ENCODE measurements at regions not wholly inside any gene's neighbourhood (a gene's known extent, or its start where the extent isn't known, plus 50 kb on each side); places are given as distances from the start of the nearest gene placed in this dataset.
"Not testable (repeated sequence)": the region's sequence is repeated elsewhere in the genome, so short reads cannot be mapped to it uniquely, and the experiment has no call there.

DNA sequence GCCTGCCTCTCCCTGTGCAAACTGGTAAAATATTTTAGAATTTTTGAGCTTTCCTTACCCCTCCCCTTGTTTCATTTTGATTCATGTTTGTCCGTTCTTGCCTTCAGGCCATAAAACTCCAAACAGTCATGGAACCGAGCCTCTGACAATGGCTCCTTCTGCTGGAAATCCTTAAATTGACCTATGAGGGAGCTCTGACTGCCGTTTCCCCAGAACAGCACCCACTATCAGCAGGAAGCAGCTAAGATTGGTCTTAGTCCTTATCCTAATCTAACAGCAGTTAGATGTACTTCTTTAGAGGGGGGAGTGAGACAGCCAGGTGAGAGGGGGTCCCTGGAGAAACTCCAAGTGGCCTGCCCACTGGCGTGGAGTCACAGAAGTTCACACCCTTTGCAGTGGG is 106.7 kb downstream of the FAM174A start:
- no peak for DNase-seq

DNA sequence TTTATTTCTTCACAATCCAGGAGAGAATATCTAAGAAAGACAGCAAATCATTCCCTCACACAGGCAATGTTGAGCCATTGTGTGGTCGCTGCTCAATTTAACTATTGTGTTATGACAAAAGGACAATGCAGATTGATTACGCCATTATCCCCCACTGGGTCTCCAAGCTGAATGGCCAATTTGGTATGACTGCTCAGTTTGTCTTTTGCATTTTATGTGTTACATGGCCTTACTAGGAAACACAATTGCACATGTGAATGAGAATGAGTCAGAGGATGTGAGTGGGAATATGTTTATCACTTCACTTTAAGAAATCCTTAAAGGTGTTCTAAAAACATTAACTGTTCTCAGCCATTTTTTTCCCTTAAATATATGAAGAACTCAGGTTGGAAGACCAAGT is 108.3 kb downstream of the FAM174A start:
- DNase-seq, result no peak

DNA sequence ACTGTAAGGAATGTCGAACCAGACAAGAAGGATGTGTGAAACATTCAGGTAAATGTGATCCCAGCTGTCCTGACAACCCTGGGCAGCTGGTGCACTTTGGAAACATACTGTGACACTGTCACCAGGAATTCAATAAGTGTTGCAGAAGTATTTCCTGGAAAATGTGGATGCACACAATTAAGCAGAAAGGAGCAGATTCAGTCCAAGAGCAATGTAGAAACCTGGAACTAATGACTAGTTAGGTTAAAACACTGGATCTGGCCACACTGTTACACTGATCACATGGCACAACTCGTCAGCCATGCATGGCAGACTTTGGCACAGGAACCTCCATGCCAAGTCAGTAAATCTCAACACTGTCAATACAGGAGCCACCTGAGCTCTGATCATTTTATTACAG is 109.0 kb downstream of the FAM174A start:
- no peak for DNase-seq

DNA sequence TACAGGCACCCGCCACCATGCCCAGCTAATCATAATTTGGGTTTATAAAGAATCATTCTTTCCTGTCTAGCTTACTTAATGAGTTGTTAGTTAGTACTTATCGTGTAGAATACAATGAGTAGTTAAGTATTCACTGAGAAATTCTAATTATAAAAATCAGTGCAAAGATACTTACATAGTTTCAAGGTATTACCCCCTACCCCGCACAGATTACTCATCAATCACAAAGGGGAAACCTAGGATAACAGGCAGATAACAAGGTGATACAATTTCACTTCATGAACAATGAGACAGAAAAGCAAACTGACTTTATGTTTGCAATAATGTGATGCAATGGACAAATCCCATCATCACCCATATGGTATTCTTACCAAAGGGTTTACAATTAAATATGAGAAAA is 109.6 kb downstream of the FAM174A start:
- no peak for DNase-seq

DNA sequence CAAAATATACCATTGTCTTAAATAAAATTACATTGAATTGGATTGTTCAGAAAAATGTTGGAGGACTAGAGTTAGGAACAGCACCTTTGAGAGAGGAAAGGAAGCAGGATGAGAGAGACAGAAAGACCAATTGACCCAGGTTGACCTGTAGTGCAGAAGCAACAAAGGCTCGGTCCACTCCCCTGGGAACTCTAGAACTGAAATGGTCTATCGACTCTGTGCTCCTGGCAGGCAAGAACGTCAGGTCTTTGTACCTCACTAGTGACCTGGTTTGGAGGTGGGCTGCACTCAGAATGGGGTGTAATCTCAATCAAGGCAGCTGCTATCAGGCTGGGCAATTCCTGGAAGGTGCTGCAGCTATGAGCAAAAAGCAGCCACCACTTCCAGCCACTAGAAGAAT is 110.8 kb downstream of the FAM174A start:
- no peak for DNase-seq

DNA sequence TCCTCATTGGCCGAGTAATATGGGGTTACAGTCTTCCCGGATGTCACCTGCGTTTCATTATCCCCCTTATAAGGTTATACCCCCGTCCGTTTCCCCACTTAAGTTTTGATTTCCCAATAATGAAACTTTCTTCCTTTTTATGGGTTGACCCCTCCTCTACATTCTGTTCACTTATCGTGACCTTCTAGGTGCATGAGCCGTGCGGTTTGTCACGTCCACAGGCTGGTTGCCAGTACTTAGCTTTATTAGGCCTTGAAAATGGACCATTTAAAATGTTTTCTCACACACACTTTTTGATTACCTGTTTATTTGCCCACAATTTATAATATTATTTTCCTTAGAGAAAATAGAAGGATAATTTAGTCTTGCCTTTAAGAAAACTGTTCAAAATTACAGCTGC is 111.5 kb downstream of the FAM174A start:
- DNase-seq, result no peak

DNA sequence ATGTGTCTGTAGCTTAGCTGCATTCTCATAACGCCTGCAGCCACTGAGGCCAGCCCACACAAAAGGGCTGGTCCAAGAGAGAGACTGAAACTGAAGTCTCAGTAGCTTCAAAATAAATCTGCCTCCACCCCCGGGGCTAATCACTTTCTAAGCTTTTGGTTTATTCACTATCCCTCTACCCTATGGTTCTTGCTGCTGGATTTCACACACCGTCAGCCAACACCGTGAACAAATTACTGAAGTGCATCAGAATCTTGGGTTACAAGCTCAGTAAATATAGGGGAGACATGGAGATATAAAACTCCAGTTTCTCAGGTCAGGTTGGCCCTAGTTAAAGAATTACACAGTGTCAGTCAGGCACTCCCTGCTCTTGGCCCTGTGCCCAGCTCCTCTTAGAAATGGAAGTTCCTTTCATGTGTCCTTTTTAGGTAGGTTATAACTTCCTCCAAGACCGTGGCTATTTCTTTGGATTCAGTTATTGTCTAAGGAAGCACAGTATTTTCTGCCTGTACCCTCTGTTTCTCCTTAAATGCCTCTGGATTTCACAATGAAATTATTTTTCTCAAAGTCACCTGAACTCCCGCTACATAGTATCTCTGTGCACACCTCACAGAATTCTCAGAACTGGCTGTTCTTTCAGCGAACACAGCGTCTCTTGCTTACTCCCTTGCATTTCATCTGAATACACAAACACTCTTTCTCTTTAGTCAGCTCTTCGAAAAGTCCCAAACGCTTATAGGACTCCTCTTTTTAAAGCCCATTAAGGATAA is 112.5 kb downstream of the FAM174A start:
- DNase-seq, result peak; percentile 4

DNA sequence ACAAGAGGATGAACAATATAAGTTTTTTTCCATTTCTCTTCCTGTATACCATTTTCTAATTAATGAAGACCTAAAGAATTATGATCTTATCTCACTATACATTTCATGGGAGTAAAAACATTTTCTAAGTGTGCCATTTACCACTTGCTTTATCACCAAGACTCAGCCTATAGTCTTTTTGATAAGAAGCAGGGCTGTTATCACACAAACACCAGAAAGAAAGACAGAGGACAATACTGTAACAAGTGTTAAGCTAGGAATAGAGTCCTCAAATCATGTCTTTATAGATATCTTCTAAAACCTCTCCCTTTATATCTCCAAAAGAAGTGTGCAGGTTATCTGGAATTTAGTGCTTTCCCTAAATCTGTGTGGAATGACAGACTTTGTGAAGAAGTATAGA is 119.7 kb downstream of the FAM174A start:
- DNase-seq, result no peak

DNA sequence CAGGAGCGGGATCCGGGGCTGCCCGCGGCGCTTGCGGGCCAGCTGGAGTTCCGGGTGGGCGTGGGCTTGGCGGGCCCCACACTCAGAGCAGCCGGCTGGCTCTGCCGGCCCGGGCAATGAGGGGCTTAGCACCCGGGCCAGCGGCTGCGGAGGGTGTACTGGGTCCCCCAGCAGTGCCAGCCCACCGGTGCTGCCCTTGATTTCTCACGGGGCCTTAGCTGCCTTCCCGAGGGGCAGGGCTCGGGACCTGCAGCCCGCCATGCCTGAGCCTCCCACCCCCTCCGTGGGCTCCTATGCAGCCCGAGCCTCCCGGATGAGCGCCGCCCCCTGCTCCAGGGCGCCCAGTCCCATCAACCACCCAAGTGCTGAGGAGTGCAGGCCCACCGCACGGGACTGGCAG is 121.6 kb downstream of the FAM174A start:
- not testable (repeated sequence) for DNase-seq

DNA sequence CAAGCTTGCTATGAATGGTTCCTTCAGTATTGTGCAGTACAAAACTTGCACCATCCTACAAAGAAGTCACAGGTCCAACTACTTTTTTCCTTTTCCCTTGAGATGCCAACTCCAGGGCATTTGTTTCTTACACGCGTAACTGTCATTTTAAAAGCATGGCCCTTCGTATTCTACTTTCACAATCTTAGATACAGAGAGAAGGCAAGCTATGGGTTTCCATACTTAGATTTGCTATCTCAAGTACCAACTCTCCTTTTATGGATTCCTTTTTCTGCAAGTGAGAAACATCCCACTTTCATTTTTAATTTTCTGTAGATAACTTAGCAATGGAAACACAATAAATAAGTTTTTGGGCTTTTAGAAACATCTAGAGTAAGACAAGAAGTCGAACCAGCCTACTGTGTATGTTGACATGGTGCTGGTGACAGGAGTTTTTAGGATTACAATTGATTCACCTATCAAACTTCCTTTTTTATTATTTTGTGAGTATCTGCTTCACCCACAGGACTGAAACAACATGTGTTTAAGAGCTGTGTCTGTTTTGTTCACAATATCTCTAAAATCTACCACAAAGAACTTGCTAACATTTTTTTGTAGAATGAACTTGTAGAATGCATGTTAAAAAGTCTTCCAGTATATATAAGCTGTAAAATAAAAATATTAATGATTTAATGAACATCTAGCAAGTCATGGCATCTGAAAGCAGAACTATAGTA is 124.1 kb downstream of the FAM174A start:
- DNase-seq, result no peak

DNA sequence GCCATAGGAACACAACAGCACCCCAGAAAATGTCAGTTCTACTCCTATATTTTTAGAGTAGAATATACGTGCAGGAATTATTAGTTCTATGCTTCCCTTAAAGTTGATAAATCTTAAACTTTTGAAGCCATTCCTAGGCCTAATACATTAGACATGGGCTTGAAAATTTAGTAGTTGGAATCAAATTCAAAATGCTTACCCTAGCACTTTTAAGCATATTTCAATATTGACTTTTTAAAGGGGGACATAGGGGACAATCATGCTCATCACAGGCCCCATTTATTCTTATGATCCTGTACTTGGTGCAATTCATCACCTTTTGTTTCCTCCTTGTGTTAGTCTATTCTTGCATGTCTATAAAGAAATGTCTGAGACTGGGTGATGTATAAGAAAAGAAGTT is 129.0 kb downstream of the FAM174A start:
- no peak for DNase-seq

DNA sequence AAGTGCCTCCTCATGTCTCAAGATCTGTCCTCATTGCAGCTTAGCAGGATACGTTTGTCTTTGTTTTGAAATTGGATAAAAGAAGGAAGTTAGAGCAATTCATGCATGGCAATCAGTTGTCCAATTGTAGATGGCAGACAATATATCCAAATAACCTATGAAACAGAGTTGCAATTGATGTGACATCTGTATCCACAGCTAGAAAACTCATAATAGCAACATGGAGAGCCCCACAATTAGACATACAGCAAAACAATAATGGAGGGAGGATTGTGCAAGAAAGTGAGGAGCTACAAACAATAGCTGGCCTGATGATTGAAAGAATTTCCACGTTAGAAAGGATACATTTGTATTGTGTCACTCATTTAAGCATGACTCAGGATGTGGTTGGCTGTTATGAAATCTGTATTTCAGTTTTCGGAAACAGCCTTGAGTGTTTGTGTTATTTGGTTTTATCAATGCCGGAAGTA is 132.0 kb downstream of the FAM174A start:
- DNase-seq, result no peak

DNA sequence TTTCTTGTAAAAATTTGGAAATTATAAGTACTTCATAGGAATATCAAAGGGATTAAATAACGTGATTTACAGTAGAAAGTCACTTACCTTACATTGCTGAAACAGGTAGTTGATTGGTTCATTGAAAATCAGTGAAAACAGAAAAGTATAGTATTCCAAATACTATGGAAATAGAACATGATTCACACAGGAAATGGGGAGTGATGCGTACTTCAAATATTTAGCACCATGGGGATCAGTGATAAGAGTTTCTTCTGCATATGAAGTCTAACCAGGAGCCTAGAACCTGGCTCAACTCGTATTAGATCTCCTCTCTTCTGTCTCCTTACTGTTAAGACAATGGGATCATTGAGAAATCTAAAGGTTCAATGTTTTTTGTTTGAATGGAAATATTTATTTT is 133.3 kb downstream of the FAM174A start:
- no peak for DNase-seq

DNA sequence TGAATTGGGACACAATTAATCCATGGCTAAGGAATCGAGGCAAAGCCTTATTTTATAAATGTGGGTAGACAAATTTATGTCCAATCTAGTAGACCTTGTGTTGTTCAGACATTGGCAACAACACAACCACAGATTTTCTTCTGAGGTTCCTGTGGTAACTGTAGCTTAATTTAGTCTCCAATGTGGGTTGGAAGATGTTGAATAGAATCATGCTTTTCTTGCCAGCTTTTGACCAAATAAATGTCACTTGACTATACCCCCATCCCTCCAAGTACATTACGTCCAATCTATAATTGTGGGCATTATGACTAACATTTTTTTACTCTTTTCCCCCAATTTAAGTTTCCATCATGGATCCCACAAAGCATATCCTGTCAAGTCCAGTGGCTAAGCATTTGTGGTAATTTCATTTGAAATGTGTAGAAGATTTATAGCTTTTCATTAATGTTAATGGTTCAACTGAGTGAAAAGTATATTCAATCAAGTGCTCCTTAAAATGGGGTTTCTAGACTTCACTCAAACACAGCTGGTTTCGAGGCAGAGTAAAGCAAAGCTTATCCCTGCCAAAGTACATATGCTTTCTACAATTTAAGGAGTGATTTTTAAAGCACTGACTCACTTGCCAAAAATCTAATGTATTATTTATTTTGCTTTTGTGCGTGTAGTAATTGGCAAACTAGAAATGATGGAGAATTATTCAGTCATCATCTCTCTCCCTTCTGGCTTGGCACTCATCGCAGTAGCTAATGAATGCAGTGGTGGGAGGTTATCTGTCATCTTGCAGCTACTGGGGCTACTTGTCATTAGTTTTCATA is 141.8 kb downstream of the FAM174A start:
- no peak for DNase-seq

DNA sequence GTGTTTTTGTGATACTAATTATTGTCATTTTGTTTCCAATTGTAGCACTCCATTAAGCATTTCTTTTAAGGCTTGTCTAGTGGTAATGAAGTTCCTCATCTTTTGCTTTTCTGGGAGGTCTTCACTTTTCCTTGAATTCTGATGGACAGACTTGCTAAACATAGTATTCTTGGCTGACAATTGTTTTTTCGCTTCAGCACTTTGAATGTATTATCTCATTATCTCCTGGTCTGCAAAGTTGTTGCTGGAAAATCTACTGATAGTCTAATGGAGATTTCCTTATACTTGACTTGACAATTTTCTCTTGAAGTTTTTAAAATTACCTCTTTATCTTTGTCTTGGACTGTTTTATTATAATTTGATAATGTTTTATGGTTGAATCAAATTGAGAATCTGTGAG is 147.5 kb downstream of the FAM174A start:
- DNase-seq, result no peak

DNA sequence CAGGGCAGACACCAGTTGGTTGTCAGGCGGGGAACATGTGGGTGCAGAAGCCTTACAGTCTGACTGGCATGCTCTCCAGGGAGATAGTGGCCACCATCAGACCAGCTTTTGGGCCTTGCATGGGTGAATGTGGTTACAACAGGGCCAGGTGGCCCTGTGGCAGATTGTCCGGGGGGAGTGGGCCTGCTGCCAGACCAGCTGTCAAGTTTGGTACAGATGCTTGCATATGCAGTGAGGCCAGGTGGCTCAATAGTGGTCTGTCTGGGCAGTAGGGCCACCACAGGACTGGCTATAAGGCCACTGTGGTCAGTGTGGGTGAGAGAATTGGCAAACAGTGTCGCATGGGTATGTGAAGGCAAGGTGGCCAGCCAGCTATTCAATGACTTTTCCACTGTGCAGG is 148.7 kb downstream of the FAM174A start:
- DNase-seq, result no peak

DNA sequence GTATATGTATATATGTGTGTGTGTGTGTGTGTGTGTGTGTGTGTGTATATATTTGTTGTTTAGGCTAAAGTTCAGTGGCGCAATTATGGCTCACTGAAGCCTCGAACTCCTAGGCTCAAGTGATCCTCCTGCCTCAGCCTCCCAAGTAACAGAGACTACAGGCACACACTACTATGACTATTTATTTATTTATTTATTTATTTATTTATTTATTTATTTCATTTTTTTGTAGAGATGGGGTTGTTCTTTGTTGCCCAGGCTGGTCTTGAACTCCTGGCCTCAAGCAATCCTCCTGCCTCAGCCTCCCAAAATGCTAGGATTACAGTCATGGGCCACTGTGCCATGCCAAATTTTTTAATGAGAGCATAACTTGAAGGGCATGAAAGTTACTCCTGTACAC is 149.9 kb downstream of the FAM174A start:
- DNase-seq, result not testable (repeated sequence)

DNA sequence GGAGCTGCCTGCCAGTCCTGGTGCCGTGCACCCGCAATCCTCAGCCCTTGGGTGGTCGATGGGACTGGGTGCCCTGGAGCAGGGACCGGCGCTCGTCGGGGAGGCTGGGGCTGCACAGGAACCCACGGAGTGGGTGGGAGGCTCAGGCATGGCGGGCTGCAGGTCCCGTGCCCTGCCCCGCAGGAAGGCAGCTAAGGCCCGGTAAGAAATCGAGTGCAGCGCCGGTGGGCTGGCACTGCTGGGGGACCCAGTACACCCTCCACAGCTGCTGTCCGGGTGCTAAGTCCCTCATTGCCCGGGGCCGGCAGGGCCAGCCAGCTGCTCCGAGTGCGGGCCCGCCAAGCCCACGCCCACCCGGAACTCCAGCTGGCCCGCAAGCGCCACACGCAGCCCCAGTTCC is 153.7 kb downstream of the FAM174A start:
- DNase-seq, result not testable (repeated sequence)

DNA sequence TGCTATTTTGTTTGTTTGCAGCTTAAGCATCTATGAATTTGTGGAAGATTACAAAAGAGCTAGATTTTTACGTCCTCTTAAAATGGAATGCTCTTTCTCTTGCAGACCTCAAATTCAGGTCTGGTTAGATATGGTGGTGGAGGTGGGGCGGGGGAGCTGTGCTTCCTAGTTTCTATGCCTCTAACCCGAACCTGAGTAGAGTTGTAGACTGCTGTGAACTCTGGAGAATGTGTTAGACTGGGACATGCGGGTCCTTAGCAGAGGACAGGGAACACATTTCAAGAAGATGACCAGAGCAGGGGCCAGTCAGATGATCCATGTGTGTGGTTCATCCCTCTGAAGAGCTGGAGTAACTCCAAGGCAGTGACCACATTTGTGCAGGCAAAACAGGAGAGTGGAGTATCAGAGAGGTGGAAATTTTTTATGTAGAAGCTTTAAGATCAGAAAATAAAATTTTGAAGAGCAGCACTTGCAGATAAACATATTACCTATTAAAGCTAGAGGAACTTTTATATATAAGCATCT is 154.9 kb downstream of the FAM174A start:
- no peak for DNase-seq

DNA sequence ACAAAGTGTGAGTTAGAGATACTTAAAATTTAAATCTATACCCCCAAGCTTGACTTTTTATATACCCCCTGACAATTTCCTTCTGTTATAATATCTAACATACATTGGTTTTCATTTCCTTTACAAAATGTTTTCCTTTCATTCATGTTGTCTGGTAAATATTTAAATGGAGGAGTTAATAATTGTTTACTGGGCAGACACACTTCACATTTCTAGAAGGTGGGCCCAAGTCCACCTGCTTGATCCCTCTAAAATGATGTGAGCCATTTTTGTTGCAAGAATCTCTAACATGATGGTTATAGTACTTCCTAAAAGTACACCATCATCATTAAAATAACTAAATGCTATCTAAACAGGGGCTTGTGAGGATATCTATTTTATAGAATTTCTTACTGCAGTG is 155.9 kb downstream of the FAM174A start:
- DNase-seq, result no peak

DNA sequence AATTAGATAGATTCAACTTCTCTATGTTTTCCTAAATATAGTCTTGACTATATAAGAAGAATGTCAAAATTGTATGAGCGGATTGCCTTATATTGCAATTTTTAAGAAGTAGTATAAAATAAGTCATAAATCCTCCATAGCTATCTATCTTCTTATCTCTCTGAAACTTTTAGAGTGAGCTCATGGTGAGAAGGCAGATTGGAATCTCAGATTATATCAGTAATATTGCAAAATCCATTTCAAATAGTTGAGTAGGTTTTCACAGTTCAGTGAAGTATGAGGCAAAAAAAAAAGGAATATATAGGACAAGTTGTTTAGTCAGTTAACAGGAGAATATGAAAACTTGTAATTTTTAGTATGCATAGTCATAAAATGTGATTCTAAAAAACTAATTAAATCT is 156.4 kb downstream of the FAM174A start:
- no peak for DNase-seq

DNA sequence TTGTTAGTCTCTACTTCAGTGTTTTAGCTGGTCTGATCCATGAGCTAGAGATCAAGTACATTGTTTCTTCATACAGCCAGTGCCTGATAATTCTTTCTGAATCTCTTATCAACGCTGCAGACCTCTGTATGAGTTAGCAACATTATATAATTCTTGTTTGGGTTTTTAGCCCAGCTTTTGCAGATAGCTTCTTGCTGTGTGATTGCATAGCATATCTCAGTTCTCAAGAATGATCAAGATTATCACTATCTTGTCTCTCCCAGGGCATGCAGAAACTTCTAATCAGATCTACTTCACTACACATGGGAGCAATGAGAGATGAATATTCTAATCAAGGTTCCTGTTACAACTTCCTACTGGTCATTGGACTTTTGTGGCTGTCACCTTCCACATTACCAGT is 158.3 kb downstream of the FAM174A start:
- no peak for DNase-seq

DNA sequence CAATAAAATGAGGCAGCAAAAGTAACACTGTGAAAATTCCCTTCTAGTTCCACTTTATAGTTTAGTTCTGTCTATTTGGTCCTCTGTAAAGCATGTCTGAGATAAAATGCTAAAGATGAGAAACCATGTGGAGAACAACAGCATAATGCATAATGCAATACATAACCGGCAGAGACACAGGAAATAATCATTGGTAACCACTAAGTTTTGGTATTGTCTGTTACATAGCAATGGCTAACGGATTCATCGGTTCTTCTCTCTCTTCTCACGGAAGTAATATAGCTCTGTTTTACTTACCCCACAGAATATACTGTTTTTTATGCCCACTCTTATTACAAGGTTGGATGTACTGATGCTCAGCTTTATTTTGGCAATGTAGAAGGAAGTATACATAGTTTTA is 158.9 kb downstream of the FAM174A start:
- DNase-seq, result no peak

DNA sequence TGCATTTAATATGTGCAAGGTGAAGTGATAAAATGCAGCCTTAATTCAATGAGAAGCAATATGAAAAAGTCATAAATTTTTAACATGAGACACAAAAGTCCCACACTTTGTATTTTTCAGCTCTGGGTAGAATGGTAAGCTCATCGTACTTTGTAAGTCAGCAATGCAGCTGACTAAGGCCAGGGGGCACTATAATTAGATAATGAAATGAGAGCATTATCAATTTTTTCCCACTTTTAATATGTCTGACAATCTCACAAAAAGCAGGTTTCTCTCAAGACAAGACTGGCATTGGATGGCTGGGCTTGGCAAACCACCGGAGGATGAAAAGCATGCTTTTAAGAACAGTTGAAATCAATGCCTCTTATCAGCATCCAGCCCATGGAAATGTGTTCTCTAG is 162.8 kb downstream of the FAM174A start:
- no peak for DNase-seq

All from NCI-H1694 (cell line).